ENCODE measurements at regions not wholly inside any gene's neighbourhood (a gene's known extent, or its start where the extent isn't known, plus 50 kb on each side); places are given as distances from the start of the nearest gene placed in this dataset.

- Mint-ChIP-seq H3K36me3 (ENCODE audit: low read depth) (no peaks in the 10 kb centered on the region), H3K27me3 (no peaks in the 10 kb centered on the region), H3K4me1 (no peaks in the 10 kb centered on the region), H3K4me3 (no peak overlapping the region), H3K27ac (no peak overlapping the region)
- DNase-seq: no peak
- H3K9me3 ChIP-seq (ENCODE audit: control insufficient read depth, low read length, poor library complexity, severe bottlenecking): no peaks in the 10 kb centered on the region
- ATAC-seq: no peak
Observed at GRCh38 chr6:120230008-120230407, 880.4 kb upstream of the MAN1A1 start.

GRCh38 chr6:120228297-120228696 is 878.7 kb upstream of the MAN1A1 start:
- no peak for DNase-seq
- no peaks in the 10 kb centered on the region for H3K9me3 ChIP-seq (ENCODE audit: control insufficient read depth, low read length, poor library complexity, severe bottlenecking)
- Mint-ChIP-seq H3K27me3 (no peaks in the 10 kb centered on the region), H3K36me3 (ENCODE audit: low read depth) (no peaks in the 10 kb centered on the region), H3K27ac (no peak overlapping the region), H3K4me1 (no peaks in the 10 kb centered on the region), H3K4me3 (no peak overlapping the region)
- no peak for ATAC-seq

GRCh38 chr6:120219339-120219738 is 869.8 kb upstream of the MAN1A1 start:
- H3K9me3 ChIP-seq (ENCODE audit: control insufficient read depth, low read length, poor library complexity, severe bottlenecking): no peaks in the 10 kb centered on the region
- no peak for DNase-seq
- Mint-ChIP-seq H3K4me1 (no peaks in the 10 kb centered on the region), H3K27me3 (no peaks in the 10 kb centered on the region), H3K36me3 (ENCODE audit: low read depth) (no peaks in the 10 kb centered on the region), H3K4me3 (no peak overlapping the region), H3K27ac (no peak overlapping the region)
- ATAC-seq: no peak

- Mint-ChIP-seq H3K27me3 (no peaks in the 10 kb centered on the region), H3K36me3 (ENCODE audit: low read depth) (no peaks in the 10 kb centered on the region), H3K4me1 (no peaks in the 10 kb centered on the region), H3K27ac (no peak overlapping the region), H3K4me3 (no peak overlapping the region)
- DNase-seq (no peak), ATAC-seq (no peak)
- H3K9me3 ChIP-seq (ENCODE audit: control insufficient read depth, low read length, poor library complexity, severe bottlenecking): no peaks in the 10 kb centered on the region
Observed at GRCh38 chr6:120214088-120214499, 864.5 kb upstream of the MAN1A1 start.

GRCh38 chr6:120211955-120212792 is 862.6 kb upstream of the MAN1A1 start:
- H3K9me3 ChIP-seq (ENCODE audit: control insufficient read depth, low read length, poor library complexity, severe bottlenecking): no peaks in the 10 kb centered on the region
- Mint-ChIP-seq H3K27me3 (no peaks in the 10 kb centered on the region), H3K4me1 (no peaks in the 10 kb centered on the region), H3K27ac (no peak overlapping the region), H3K4me3 (no peak overlapping the region), H3K36me3 (ENCODE audit: low read depth) (no peaks in the 10 kb centered on the region)
- ATAC-seq (no peak), DNase-seq (no peak)

GRCh38 chr6:120202878-120203277 is 853.3 kb upstream of the MAN1A1 start:
- Mint-ChIP-seq H3K27me3 (no peaks in the 10 kb centered on the region), H3K27ac (no peak overlapping the region), H3K36me3 (ENCODE audit: low read depth) (no peaks in the 10 kb centered on the region), H3K4me3 (no peak overlapping the region), H3K4me1 (no peaks in the 10 kb centered on the region)
- no peaks in the 10 kb centered on the region for H3K9me3 ChIP-seq (ENCODE audit: control insufficient read depth, low read length, poor library complexity, severe bottlenecking)
- DNase-seq (no peak), ATAC-seq (no peak)

GRCh38 chr6:120200853-120201252 is 851.3 kb upstream of the MAN1A1 start:
- no peak overlapping the region for H3K4me3 Mint-ChIP-seq
- no peaks in the 10 kb centered on the region for H3K4me1 Mint-ChIP-seq
- no peak overlapping the region for H3K27ac Mint-ChIP-seq
- DNase-seq: no peak
- no peaks in the 10 kb centered on the region for H3K27me3 Mint-ChIP-seq
- no peaks in the 10 kb centered on the region for H3K36me3 Mint-ChIP-seq (ENCODE audit: low read depth)
- no peak for ATAC-seq
- H3K9me3 ChIP-seq (ENCODE audit: control insufficient read depth, low read length, poor library complexity, severe bottlenecking): no peaks in the 10 kb centered on the region

- no peaks in the 10 kb centered on the region for H3K27me3 Mint-ChIP-seq
- ATAC-seq: no peak
- H3K4me1 Mint-ChIP-seq: no peaks in the 10 kb centered on the region
- no peak overlapping the region for H3K27ac Mint-ChIP-seq
- H3K36me3 Mint-ChIP-seq (ENCODE audit: low read depth): no peaks in the 10 kb centered on the region
- no peaks in the 10 kb centered on the region for H3K9me3 ChIP-seq (ENCODE audit: control insufficient read depth, low read length, poor library complexity, severe bottlenecking)
- DNase-seq: no peak
- H3K4me3 Mint-ChIP-seq: no peak overlapping the region
Observed at GRCh38 chr6:120198033-120198432, 848.5 kb upstream of the MAN1A1 start.

- DNase-seq (no peak), ATAC-seq (no peak)
- Mint-ChIP-seq H3K4me3 (no peak overlapping the region), H3K27me3 (no peaks in the 10 kb centered on the region), H3K27ac (no peak overlapping the region), H3K4me1 (no peaks in the 10 kb centered on the region), H3K36me3 (ENCODE audit: low read depth) (no peaks in the 10 kb centered on the region)
- no peaks in the 10 kb centered on the region for H3K9me3 ChIP-seq (ENCODE audit: control insufficient read depth, low read length, poor library complexity, severe bottlenecking)
Observed at GRCh38 chr6:120186080-120186479, 836.5 kb upstream of the MAN1A1 start.

- no peaks in the 10 kb centered on the region for H3K9me3 ChIP-seq (ENCODE audit: control insufficient read depth, low read length, poor library complexity, severe bottlenecking)
Observed at GRCh38 chr6:120173250-120173649, 823.7 kb upstream of the MAN1A1 start.

GRCh38 chr6:120164531-120164930 is 815.0 kb upstream of the MAN1A1 start:
- Mint-ChIP-seq H3K36me3 (ENCODE audit: low read depth) (no peaks in the 10 kb centered on the region), H3K4me3 (no peak overlapping the region), H3K27ac (no peak overlapping the region), H3K27me3 (no peaks in the 10 kb centered on the region), H3K4me1 (no peaks in the 10 kb centered on the region)
- no peak for ATAC-seq
- DNase-seq: no peak
- H3K9me3 ChIP-seq (ENCODE audit: control insufficient read depth, low read length, poor library complexity, severe bottlenecking): no peaks in the 10 kb centered on the region

More at GRCh38 chr6:120173250-120173649, 823.7 kb upstream of the MAN1A1 start:
- Mint-ChIP-seq H3K4me3 (no peak overlapping the region), H3K27me3 (no peaks in the 10 kb centered on the region), H3K27ac (no peak overlapping the region), H3K36me3 (ENCODE audit: low read depth) (no peaks in the 10 kb centered on the region), H3K4me1 (no peaks in the 10 kb centered on the region)
- no peak for ATAC-seq
- no peak for DNase-seq

GRCh38 chr6:120157873-120158272 is 808.3 kb upstream of the MAN1A1 start:
- H3K9me3 ChIP-seq (ENCODE audit: control insufficient read depth, low read length, poor library complexity, severe bottlenecking): no peaks in the 10 kb centered on the region
- no peak overlapping the region for H3K4me3 Mint-ChIP-seq
- H3K36me3 Mint-ChIP-seq (ENCODE audit: low read depth): no peaks in the 10 kb centered on the region
- no peaks in the 10 kb centered on the region for H3K4me1 Mint-ChIP-seq
- no peaks in the 10 kb centered on the region for H3K27me3 Mint-ChIP-seq
- H3K27ac Mint-ChIP-seq: no peak overlapping the region
- no peak for ATAC-seq
- no peak for DNase-seq

- no peaks in the 10 kb centered on the region for H3K4me1 Mint-ChIP-seq
- H3K36me3 Mint-ChIP-seq (ENCODE audit: low read depth): no peaks in the 10 kb centered on the region
- H3K27ac Mint-ChIP-seq: no peak overlapping the region
- DNase-seq (no peak), ATAC-seq (no peak)
- no peaks in the 10 kb centered on the region for H3K27me3 Mint-ChIP-seq
- no peaks in the 10 kb centered on the region for H3K9me3 ChIP-seq (ENCODE audit: control insufficient read depth, low read length, poor library complexity, severe bottlenecking)
- no peak overlapping the region for H3K4me3 Mint-ChIP-seq
Observed at GRCh38 chr6:120147071-120147871, 797.7 kb upstream of the MAN1A1 start.

All from T-helper 17 cell (primary cell).